ENCODE measurements at regions not wholly inside any gene's neighbourhood (a gene's known extent, or its start where the extent isn't known, plus 50 kb on each side); places are given as distances from the start of the nearest gene placed in this dataset.

DNA sequence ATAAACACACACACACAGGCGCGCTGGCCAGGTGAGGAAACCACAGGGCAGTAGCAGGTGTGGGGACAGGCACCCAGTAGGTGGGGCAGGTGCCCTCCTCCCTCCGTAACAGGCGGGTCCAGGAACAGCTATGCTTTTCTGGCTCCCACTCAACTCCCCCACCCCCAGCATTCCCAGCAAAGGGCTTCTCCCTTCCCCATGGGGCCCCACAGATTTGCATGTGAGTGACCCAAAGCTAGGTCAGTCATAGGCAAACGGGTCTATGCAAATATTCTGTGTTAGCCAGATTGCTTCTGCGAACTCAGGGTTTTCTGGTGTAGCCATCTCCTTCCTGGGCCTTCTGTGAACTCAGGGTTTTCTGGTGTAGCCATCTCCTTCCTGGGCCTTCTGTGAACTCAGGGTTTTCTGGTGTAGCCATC is 114.2 kb downstream of the SIK1 start:
- TF ChIP-seq, protein P1, sequence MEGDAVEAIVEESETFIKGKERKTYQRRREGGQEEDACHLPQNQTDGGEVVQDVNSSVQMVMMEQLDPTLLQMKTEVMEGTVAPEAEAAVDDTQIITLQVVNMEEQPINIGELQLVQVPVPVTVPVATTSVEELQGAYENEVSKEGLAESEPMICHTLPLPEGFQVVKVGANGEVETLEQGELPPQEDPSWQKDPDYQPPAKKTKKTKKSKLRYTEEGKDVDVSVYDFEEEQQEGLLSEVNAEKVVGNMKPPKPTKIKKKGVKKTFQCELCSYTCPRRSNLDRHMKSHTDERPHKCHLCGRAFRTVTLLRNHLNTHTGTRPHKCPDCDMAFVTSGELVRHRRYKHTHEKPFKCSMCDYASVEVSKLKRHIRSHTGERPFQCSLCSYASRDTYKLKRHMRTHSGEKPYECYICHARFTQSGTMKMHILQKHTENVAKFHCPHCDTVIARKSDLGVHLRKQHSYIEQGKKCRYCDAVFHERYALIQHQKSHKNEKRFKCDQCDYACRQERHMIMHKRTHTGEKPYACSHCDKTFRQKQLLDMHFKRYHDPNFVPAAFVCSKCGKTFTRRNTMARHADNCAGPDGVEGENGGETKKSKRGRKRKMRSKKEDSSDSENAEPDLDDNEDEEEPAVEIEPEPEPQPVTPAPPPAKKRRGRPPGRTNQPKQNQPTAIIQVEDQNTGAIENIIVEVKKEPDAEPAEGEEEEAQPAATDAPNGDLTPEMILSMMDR (conservative IDR thresholded peaks at IDR 0.05; ENCODE audit: low read length): no peak
- TF ChIP-seq EZH2phosphoT487 (IDR thresholded peaks at IDR 0.05; ENCODE audit: borderline replicate concordance): no peak

Data from Loucy (cell line).